H1 (cell line): ENCODE measurements at regions not wholly inside any gene's neighbourhood (a gene's known extent, or its start where the extent isn't known, plus 50 kb on each side); places are given as distances from the start of the nearest gene placed in this dataset.

Source experiments
- CTCF ChIA-PET: fragments of 300-600 bp; sonication (Branson Sonifier 250); formaldehyde crosslinking; loops from one replicate; lab custom pipeline; 2021; ENCODE audit not compliant: partially characterized antibody; lab: Charles Lee
- POLR2A ChIA-PET: fragments of 300-600 bp; sonication (Branson Sonifier 250); formaldehyde crosslinking; loops from one replicate; lab custom pipeline; 2021; ENCODE audit warnings: inconsistent platforms; ENCODE audit not compliant: partially characterized antibody; lab: Charles Lee
- DNase-seq, 2 experiments: peaks; one replicate each; pipeline versions ENCODE4 v3.0.0 to v3.0.0-alpha.2; 2010 to 2022; ENCODE audit warnings: low spot score in 2 of 2, low read depth in 1 of 2, mixed read lengths in 1 of 2
- FAIRE-seq: peaks from 2 replicates; lab custom pipeline; 2011; peaks lifted over from hg19 to GRCh38; lab: Jason Lieb, UNC
- H2AFZ ChIP-seq: 2 replicates; pipeline ENCODE4 v1.8.1; 2012; ENCODE audit warnings: low read length, inconsistent platforms
- H2AK5ac ChIP-seq: 2 replicates; pipeline ENCODE4 v1.6.1; 2013; ENCODE audit warnings: low read depth, low read length
- H2BK120ac ChIP-seq: replicated peaks from 2 replicates; pipeline ENCODE3; 2013; ENCODE audit warnings: low read depth, low read length, inconsistent platforms
- H2BK12ac ChIP-seq: 2 replicates; pipeline ENCODE4 v1.6.1; 2013; ENCODE audit warnings: low read depth, low read length
- H2BK15ac ChIP-seq: 2 replicates; pipeline ENCODE4 v1.6.1; 2013; ENCODE audit warnings: low read length
- H2BK20ac ChIP-seq: 2 replicates; pipeline ENCODE4 v1.6.1; 2013; ENCODE audit warnings: low read length
- H2BK5ac ChIP-seq: 2 replicates; pipeline ENCODE4 v1.6.1; 2013; ENCODE audit warnings: low read depth, low read length
- H3K14ac ChIP-seq: 2 replicates; pipeline ENCODE4 v1.6.1; 2013; ENCODE audit warnings: inconsistent platforms; ENCODE audit not compliant: insufficient read length
- H3K18ac ChIP-seq: 2 replicates; pipeline ENCODE4 v1.6.1; 2013; ENCODE audit warnings: low read length; ENCODE audit errors: extremely low read depth
- H3K23ac ChIP-seq: 2 replicates; pipeline ENCODE4 v1.6.1; 2013; ENCODE audit warnings: inconsistent platforms; ENCODE audit not compliant: insufficient read length
- H3K23me2 ChIP-seq: 2 replicates; pipeline ENCODE4 v1.6.1; 2013; ENCODE audit warnings: low read depth, low read length
- H3K27ac ChIP-seq: 2 replicates; pipeline ENCODE4 v1.6.1; 2011; ENCODE audit warnings: low read depth, low read length, inconsistent platforms
- H3K27me3 ChIP-seq, 4 experiments: replicated peaks in 1 of 4; 1 replicate in 1 of 4; 2 replicates in 3 of 4; pipeline versions ENCODE4 v1.6.1 to v1.8.1; 2011 to 2013; ENCODE audit warnings: low read length in 3 of 4, mild to moderate bottlenecking in 3 of 4, inconsistent platforms in 2 of 4, mixed read lengths in 2 of 4, moderate library complexity in 1 of 4; ENCODE audit not compliant: control insufficient read depth in 3 of 4, insufficient read depth in 3 of 4; ENCODE audit errors: extremely low read depth in 1 of 4
- H3K36me3 ChIP-seq, 4 experiments: 2 replicates each; pipeline versions ENCODE4 v1.6.1 to v1.8.1; 2011 to 2013; ENCODE audit warnings: mild to moderate bottlenecking in 4 of 4, low read length in 3 of 4, moderate library complexity in 2 of 4, control low read depth in 1 of 4, inconsistent platforms in 1 of 4; ENCODE audit not compliant: insufficient read depth in 4 of 4, control insufficient read depth in 2 of 4
- H3K4ac ChIP-seq: replicated peaks from 2 replicates; pipeline ENCODE3; 2013; ENCODE audit warnings: low read length, low read depth, mixed read lengths, inconsistent platforms; ENCODE audit not compliant: insufficient read length
- H3K4me1 ChIP-seq, 4 experiments: replicated peaks in 1 of 4; 1 replicate in 1 of 4; 2 replicates in 3 of 4; pipeline versions ENCODE4 v1.6.1 to v1.8.1; 2011 to 2013; ENCODE audit warnings: low read length in 3 of 4, inconsistent platforms in 2 of 4, mixed read lengths in 1 of 4; ENCODE audit not compliant: insufficient read depth in 4 of 4, control insufficient read depth in 3 of 4
- H3K4me2 ChIP-seq, 2 experiments: 2 replicates each; pipeline versions ENCODE4 v1.6.1 to v1.8.1; 2011 to 2013; ENCODE audit warnings: low read depth in 2 of 2, low read length in 2 of 2, control low read depth in 1 of 2, inconsistent platforms in 1 of 2, mild to moderate bottlenecking in 1 of 2; ENCODE audit not compliant: insufficient read depth in 1 of 2
- H3K4me3 ChIP-seq, 4 experiments: fragments of 200-600, 300-600 bp in 1 of 4; sonication (generic), shearing (Covaris generic), sonication (Bioruptor Twin) in 1 of 4; 2 replicates each; pipeline versions ENCODE4 v1.5.1 to v1.8.1; 2011 to 2016; ENCODE audit warnings: low read length in 4 of 4, low read depth in 3 of 4, control low read depth in 2 of 4, inconsistent platforms in 2 of 4, mild to moderate bottlenecking in 2 of 4, mixed read lengths in 1 of 4, moderate library complexity in 1 of 4; ENCODE audit not compliant: insufficient read depth in 2 of 4; ENCODE audit errors: extremely low read depth in 1 of 4
- H3K56ac ChIP-seq: replicated peaks from 2 replicates; pipeline ENCODE3; 2013; ENCODE audit warnings: low read depth, mild to moderate bottlenecking, mixed read lengths, low read length, inconsistent platforms; ENCODE audit not compliant: insufficient read length
- H3K79me1 ChIP-seq: 2 replicates; pipeline ENCODE4 v1.6.1; 2013; ENCODE audit warnings: low read depth, low read length, control low read depth
- H3K79me2 ChIP-seq, 2 experiments: 2 replicates each; pipeline versions ENCODE4 v1.6.1 to v1.8.1; 2012 to 2013; ENCODE audit warnings: low read length in 2 of 2, mild to moderate bottlenecking in 2 of 2, inconsistent platforms in 1 of 2; ENCODE audit not compliant: insufficient read depth in 2 of 2, control insufficient read depth in 1 of 2
- H3K9ac ChIP-seq, 4 experiments: replicated peaks in 1 of 4; 1 replicate in 1 of 4; 2 replicates in 3 of 4; pipeline versions ENCODE4 v1.6.1 to v1.8.1; 2011 to 2013; ENCODE audit warnings: low read depth in 3 of 4, low read length in 3 of 4, control low read depth in 2 of 4, mild to moderate bottlenecking in 2 of 4, moderate library complexity in 2 of 4, inconsistent platforms in 1 of 4; ENCODE audit errors: extremely low read depth in 1 of 4
- H3K9me3 ChIP-seq, 2 experiments: 2 replicates each; pipeline versions ENCODE4 v1.6.1 to v1.8.1; 2012 to 2013; ENCODE audit warnings: mild to moderate bottlenecking in 2 of 2, moderate library complexity in 2 of 2, control low read depth in 1 of 2, inconsistent platforms in 1 of 2, low read depth in 1 of 2, low read length in 1 of 2, mixed read lengths in 1 of 2; ENCODE audit not compliant: insufficient read depth in 2 of 2
- H4K20me1 ChIP-seq, 2 experiments: replicated peaks in 1 of 2; 2 replicates each; pipeline versions ENCODE3 to v1.8.1; 2011 to 2013; ENCODE audit warnings: inconsistent platforms in 2 of 2, low read length in 2 of 2, mild to moderate bottlenecking in 1 of 2; ENCODE audit not compliant: insufficient read depth in 2 of 2, control insufficient read depth in 1 of 2
- H4K5ac ChIP-seq: 2 replicates; pipeline ENCODE4 v1.6.1; 2013; ENCODE audit warnings: low read length, low read depth, mixed read lengths, inconsistent platforms; ENCODE audit not compliant: insufficient read length
- H4K8ac ChIP-seq: 2 replicates; pipeline ENCODE4 v1.8.0; 2013; ENCODE audit warnings: mild to moderate bottlenecking, moderate library complexity, low read length, inconsistent platforms; ENCODE audit not compliant: insufficient read depth; ENCODE audit errors: extremely low read depth
- H4K91ac ChIP-seq: replicated peaks from 2 replicates; pipeline ENCODE3; 2013; ENCODE audit warnings: low read length, mixed read lengths, inconsistent platforms; ENCODE audit not compliant: insufficient read length
- CEBPB ChIP-seq: IDR thresholded peaks from 2 replicates; pipeline ENCODE4 v1.6.1; 2012; ENCODE audit warnings: low read depth, low read length
- EGR1 ChIP-seq: IDR thresholded peaks from 2 replicates; pipeline ENCODE4 v1.6.1; 2011; ENCODE audit warnings: low read depth, low read length, borderline replicate concordance
- HDAC6 ChIP-seq: IDR thresholded peaks from one replicate; pipeline ENCODE4 v1.7.1; 2012; ENCODE audit warnings: low read depth, mild to moderate bottlenecking, inconsistent platforms, low read length, moderate library complexity
- KDM4A ChIP-seq: IDR thresholded peaks from one replicate; pipeline ENCODE4 v1.7.1; 2012; ENCODE audit warnings: low read depth, mild to moderate bottlenecking, moderate library complexity, low read length, inconsistent platforms; ENCODE audit not compliant: severe bottlenecking
- NANOG ChIP-seq: IDR thresholded peaks from 2 replicates; pipeline ENCODE4 v1.6.1; 2011; ENCODE audit warnings: low read length, low read depth, mild to moderate bottlenecking, inconsistent platforms; ENCODE audit not compliant: insufficient read depth, poor library complexity, severe bottlenecking
- POU5F1 ChIP-seq: IDR thresholded peaks from 2 replicates; pipeline ENCODE4 v1.6.1; 2011; ENCODE audit warnings: low read depth, mild to moderate bottlenecking, low read length, moderate library complexity
- RFX5 ChIP-seq: IDR thresholded peaks from 2 replicates; pipeline ENCODE4 v1.6.1; 2011; ENCODE audit warnings: low read depth, low read length, improper control_type of control experiment, borderline replicate concordance
- TCF12 ChIP-seq: IDR thresholded peaks from 2 replicates; pipeline ENCODE4 v1.6.1; 2011; ENCODE audit warnings: low read depth, mild to moderate bottlenecking, low read length
- WGBS, 2 experiments: shearing (Covaris generic) in 1 of 2; methylation state at CpG; one replicate each; pipeline versions ENCODE4 v1.1.6 to v1.1.7; 2013 to 2015; ENCODE audit warnings: low lambda C conversion rate in 2 of 2, mixed read lengths in 2 of 2, inconsistent platforms in 1 of 2, low coverage in 1 of 2, missing lambda C conversion rate in 1 of 2; ENCODE audit not compliant: insufficient replicate concordance in 2 of 2, insufficient coverage in 1 of 2, insufficient read length in 1 of 2; ENCODE audit errors: extremely low coverage in 1 of 2, missing lambda C conversion rate in 1 of 2; 5-methylcytosine and 5-hydroxymethylcytosine counted together
- TF ChIP-seq, protein P1 (sequence below): IDR thresholded peaks from 2 replicates; pipeline ENCODE4 v1.6.1; 2012; ENCODE audit warnings: low read length, inconsistent platforms
- TF ChIP-seq, protein P2 (sequence below): IDR thresholded peaks from 2 replicates; pipeline ENCODE4 v1.6.1; 2012; ENCODE audit warnings: inconsistent platforms
- TF ChIP-seq, protein P3 (sequence below): IDR thresholded peaks from 2 replicates; pipeline ENCODE4 v1.6.1; 2011; ENCODE audit warnings: low read depth, mild to moderate bottlenecking, low read length; ENCODE audit not compliant: insufficient read depth

DNA sequence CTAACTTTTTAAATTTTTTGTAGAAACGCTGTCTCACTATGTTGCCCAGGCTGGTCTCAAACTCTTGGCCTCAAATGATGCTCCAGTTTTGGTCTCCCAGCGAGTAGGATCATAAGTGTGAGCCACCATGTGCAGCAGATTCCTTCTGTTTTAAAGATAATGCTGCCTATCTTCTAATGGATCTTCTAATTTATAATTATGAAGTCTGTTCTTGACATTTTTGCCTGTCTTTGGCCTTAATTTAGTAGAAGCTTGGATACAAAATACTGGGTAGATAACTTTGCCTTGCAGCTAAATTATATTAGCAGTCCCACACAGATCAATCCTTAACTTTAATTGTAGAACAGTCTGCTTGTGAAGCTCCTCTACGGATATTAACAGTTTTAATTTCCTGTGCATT, 566.6 kb upstream of the CDH8 start:
- no peak overlapping the region for H3K27ac ChIP-seq
- no peak overlapping the region for H3K4me3 ChIP-seq
- no peaks in the 10 kb centered on the region for H4K20me1 ChIP-seq
- H3K4ac ChIP-seq = no peak overlapping the region
- H2AK5ac ChIP-seq = no peak overlapping the region
- no peak overlapping the region for H3K9ac ChIP-seq
- H4K8ac ChIP-seq = no peak overlapping the region
- FAIRE-seq (no peak), DNase-seq (no peak)
- no peak overlapping the region for H3K4me2 ChIP-seq
- no peak overlapping the region for H2BK20ac ChIP-seq
- H2BK15ac ChIP-seq = no peak overlapping the region
- H2BK120ac ChIP-seq = no peak overlapping the region
- no peak overlapping the region for H2AFZ ChIP-seq
- no peak overlapping the region for H2BK12ac ChIP-seq
- H3K9me3 ChIP-seq = no peaks in the 10 kb centered on the region
- no peak overlapping the region for H2BK5ac ChIP-seq
- no peak overlapping the region for H3K18ac ChIP-seq
- H3K23ac ChIP-seq = no peak overlapping the region
- WGBS, 2 experiments = 77% methylated on average over 3 of the region's 3 CpGs; no CpG with 5 or more reads in 1 of the 2 experiments
- H3K27me3 ChIP-seq = no peaks in the 10 kb centered on the region
- ChIA-PET CTCF (interaction anchor here (1.2 to 1.5 kb wide), 2 partner anchors 13 to 57 kb away, joined by 3 to 4 read pairs; no protein-coding TSS in a partner anchor), POLR2A (interaction anchor here (0.9 kb wide), 1 partner anchor 13 kb away, joined by 3 read pairs; no protein-coding TSS in a partner anchor)
- H3K79me2 ChIP-seq = no peaks in the 10 kb centered on the region
- no peaks in the 10 kb centered on the region for H3K4me1 ChIP-seq
- no peak overlapping the region for H3K56ac ChIP-seq
- no peak overlapping the region for H4K91ac ChIP-seq
- no peaks in the 10 kb centered on the region for H3K36me3 ChIP-seq
- H4K5ac ChIP-seq = no peak overlapping the region
- H3K23me2 ChIP-seq = no peaks in the 10 kb centered on the region
- no peaks in the 10 kb centered on the region for H3K79me1 ChIP-seq
- no peak overlapping the region for H3K14ac ChIP-seq
- TF ChIP-seq TCF12 (no peak), CEBPB (no peak), EGR1 (no peak), POU5F1 (no peak), KDM4A (no peak), RFX5 (no peak), NANOG (no peak), HDAC6 (no peak)
- TF ChIP-seq, protein P1, sequence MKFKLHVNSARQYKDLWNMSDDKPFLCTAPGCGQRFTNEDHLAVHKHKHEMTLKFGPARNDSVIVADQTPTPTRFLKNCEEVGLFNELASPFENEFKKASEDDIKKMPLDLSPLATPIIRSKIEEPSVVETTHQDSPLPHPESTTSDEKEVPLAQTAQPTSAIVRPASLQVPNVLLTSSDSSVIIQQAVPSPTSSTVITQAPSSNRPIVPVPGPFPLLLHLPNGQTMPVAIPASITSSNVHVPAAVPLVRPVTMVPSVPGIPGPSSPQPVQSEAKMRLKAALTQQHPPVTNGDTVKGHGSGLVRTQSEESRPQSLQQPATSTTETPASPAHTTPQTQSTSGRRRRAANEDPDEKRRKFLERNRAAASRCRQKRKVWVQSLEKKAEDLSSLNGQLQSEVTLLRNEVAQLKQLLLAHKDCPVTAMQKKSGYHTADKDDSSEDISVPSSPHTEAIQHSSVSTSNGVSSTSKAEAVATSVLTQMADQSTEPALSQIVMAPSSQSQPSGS = no peak
- TF ChIP-seq, protein P2, sequence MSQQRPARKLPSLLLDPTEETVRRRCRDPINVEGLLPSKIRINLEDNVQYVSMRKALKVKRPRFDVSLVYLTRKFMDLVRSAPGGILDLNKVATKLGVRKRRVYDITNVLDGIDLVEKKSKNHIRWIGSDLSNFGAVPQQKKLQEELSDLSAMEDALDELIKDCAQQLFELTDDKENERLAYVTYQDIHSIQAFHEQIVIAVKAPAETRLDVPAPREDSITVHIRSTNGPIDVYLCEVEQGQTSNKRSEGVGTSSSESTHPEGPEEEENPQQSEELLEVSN = no peak
- TF ChIP-seq, protein P3, sequence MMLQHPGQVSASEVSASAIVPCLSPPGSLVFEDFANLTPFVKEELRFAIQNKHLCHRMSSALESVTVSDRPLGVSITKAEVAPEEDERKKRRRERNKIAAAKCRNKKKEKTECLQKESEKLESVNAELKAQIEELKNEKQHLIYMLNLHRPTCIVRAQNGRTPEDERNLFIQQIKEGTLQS = no peak
